H1 (cell line): ENCODE measurements at regions not wholly inside any gene's neighbourhood (a gene's known extent, or its start where the extent isn't known, plus 50 kb on each side); places are given as distances from the start of the nearest gene placed in this dataset.

Experiments
- CTCF ChIA-PET: fragments of 300-600 bp; sonication (Branson Sonifier 250); formaldehyde crosslinking; loops from one replicate; lab custom pipeline; 2021; ENCODE audit not compliant: partially characterized antibody; lab: Charles Lee
- POLR2A ChIA-PET: fragments of 300-600 bp; sonication (Branson Sonifier 250); formaldehyde crosslinking; loops from one replicate; lab custom pipeline; 2021; ENCODE audit warnings: inconsistent platforms; ENCODE audit not compliant: partially characterized antibody; lab: Charles Lee
- DNase-seq, 2 experiments: peaks; one replicate each; pipeline versions ENCODE4 v3.0.0 to v3.0.0-alpha.2; 2010 to 2022; ENCODE audit warnings: low spot score in 2 of 2, low read depth in 1 of 2, mixed read lengths in 1 of 2
- FAIRE-seq: peaks from 2 replicates; lab custom pipeline; 2011; peaks lifted over from hg19 to GRCh38; lab: Jason Lieb, UNC
- H2AFZ ChIP-seq: 2 replicates; pipeline ENCODE4 v1.8.1; 2012; ENCODE audit warnings: low read length, inconsistent platforms
- H2AK5ac ChIP-seq: 2 replicates; pipeline ENCODE4 v1.6.1; 2013; ENCODE audit warnings: low read depth, low read length
- H2BK120ac ChIP-seq: replicated peaks from 2 replicates; pipeline ENCODE3; 2013; ENCODE audit warnings: low read depth, low read length, inconsistent platforms
- H2BK12ac ChIP-seq: 2 replicates; pipeline ENCODE4 v1.6.1; 2013; ENCODE audit warnings: low read depth, low read length
- H2BK15ac ChIP-seq: 2 replicates; pipeline ENCODE4 v1.6.1; 2013; ENCODE audit warnings: low read length
- H2BK20ac ChIP-seq: 2 replicates; pipeline ENCODE4 v1.6.1; 2013; ENCODE audit warnings: low read length
- H2BK5ac ChIP-seq: 2 replicates; pipeline ENCODE4 v1.6.1; 2013; ENCODE audit warnings: low read depth, low read length
- H3K14ac ChIP-seq: 2 replicates; pipeline ENCODE4 v1.6.1; 2013; ENCODE audit warnings: inconsistent platforms; ENCODE audit not compliant: insufficient read length
- H3K18ac ChIP-seq: 2 replicates; pipeline ENCODE4 v1.6.1; 2013; ENCODE audit warnings: low read length; ENCODE audit errors: extremely low read depth
- H3K23ac ChIP-seq: 2 replicates; pipeline ENCODE4 v1.6.1; 2013; ENCODE audit warnings: inconsistent platforms; ENCODE audit not compliant: insufficient read length
- H3K23me2 ChIP-seq: 2 replicates; pipeline ENCODE4 v1.6.1; 2013; ENCODE audit warnings: low read depth, low read length
- H3K27ac ChIP-seq: 2 replicates; pipeline ENCODE4 v1.6.1; 2011; ENCODE audit warnings: low read depth, low read length, inconsistent platforms
- H3K27me3 ChIP-seq, 4 experiments: replicated peaks in 1 of 4; 1 replicate in 1 of 4; 2 replicates in 3 of 4; pipeline versions ENCODE4 v1.6.1 to v1.8.1; 2011 to 2013; ENCODE audit warnings: low read length in 3 of 4, mild to moderate bottlenecking in 3 of 4, inconsistent platforms in 2 of 4, mixed read lengths in 2 of 4, moderate library complexity in 1 of 4; ENCODE audit not compliant: control insufficient read depth in 3 of 4, insufficient read depth in 3 of 4; ENCODE audit errors: extremely low read depth in 1 of 4
- H3K36me3 ChIP-seq, 4 experiments: 2 replicates each; pipeline versions ENCODE4 v1.6.1 to v1.8.1; 2011 to 2013; ENCODE audit warnings: mild to moderate bottlenecking in 4 of 4, low read length in 3 of 4, moderate library complexity in 2 of 4, control low read depth in 1 of 4, inconsistent platforms in 1 of 4; ENCODE audit not compliant: insufficient read depth in 4 of 4, control insufficient read depth in 2 of 4
- H3K4ac ChIP-seq: replicated peaks from 2 replicates; pipeline ENCODE3; 2013; ENCODE audit warnings: low read length, low read depth, mixed read lengths, inconsistent platforms; ENCODE audit not compliant: insufficient read length
- H3K4me1 ChIP-seq, 4 experiments: replicated peaks in 1 of 4; 1 replicate in 1 of 4; 2 replicates in 3 of 4; pipeline versions ENCODE4 v1.6.1 to v1.8.1; 2011 to 2013; ENCODE audit warnings: low read length in 3 of 4, inconsistent platforms in 2 of 4, mixed read lengths in 1 of 4; ENCODE audit not compliant: insufficient read depth in 4 of 4, control insufficient read depth in 3 of 4
- H3K4me2 ChIP-seq, 2 experiments: 2 replicates each; pipeline versions ENCODE4 v1.6.1 to v1.8.1; 2011 to 2013; ENCODE audit warnings: low read depth in 2 of 2, low read length in 2 of 2, control low read depth in 1 of 2, inconsistent platforms in 1 of 2, mild to moderate bottlenecking in 1 of 2; ENCODE audit not compliant: insufficient read depth in 1 of 2
- H3K4me3 ChIP-seq, 4 experiments: fragments of 200-600, 300-600 bp in 1 of 4; sonication (generic), shearing (Covaris generic), sonication (Bioruptor Twin) in 1 of 4; 2 replicates each; pipeline versions ENCODE4 v1.5.1 to v1.8.1; 2011 to 2016; ENCODE audit warnings: low read length in 4 of 4, low read depth in 3 of 4, control low read depth in 2 of 4, inconsistent platforms in 2 of 4, mild to moderate bottlenecking in 2 of 4, mixed read lengths in 1 of 4, moderate library complexity in 1 of 4; ENCODE audit not compliant: insufficient read depth in 2 of 4; ENCODE audit errors: extremely low read depth in 1 of 4
- H3K56ac ChIP-seq: replicated peaks from 2 replicates; pipeline ENCODE3; 2013; ENCODE audit warnings: low read depth, mild to moderate bottlenecking, mixed read lengths, low read length, inconsistent platforms; ENCODE audit not compliant: insufficient read length
- H3K79me1 ChIP-seq: 2 replicates; pipeline ENCODE4 v1.6.1; 2013; ENCODE audit warnings: low read depth, low read length, control low read depth
- H3K79me2 ChIP-seq, 2 experiments: 2 replicates each; pipeline versions ENCODE4 v1.6.1 to v1.8.1; 2012 to 2013; ENCODE audit warnings: low read length in 2 of 2, mild to moderate bottlenecking in 2 of 2, inconsistent platforms in 1 of 2; ENCODE audit not compliant: insufficient read depth in 2 of 2, control insufficient read depth in 1 of 2
- H3K9ac ChIP-seq, 4 experiments: replicated peaks in 1 of 4; 1 replicate in 1 of 4; 2 replicates in 3 of 4; pipeline versions ENCODE4 v1.6.1 to v1.8.1; 2011 to 2013; ENCODE audit warnings: low read depth in 3 of 4, low read length in 3 of 4, control low read depth in 2 of 4, mild to moderate bottlenecking in 2 of 4, moderate library complexity in 2 of 4, inconsistent platforms in 1 of 4; ENCODE audit errors: extremely low read depth in 1 of 4
- H3K9me3 ChIP-seq, 2 experiments: 2 replicates each; pipeline versions ENCODE4 v1.6.1 to v1.8.1; 2012 to 2013; ENCODE audit warnings: mild to moderate bottlenecking in 2 of 2, moderate library complexity in 2 of 2, control low read depth in 1 of 2, inconsistent platforms in 1 of 2, low read depth in 1 of 2, low read length in 1 of 2, mixed read lengths in 1 of 2; ENCODE audit not compliant: insufficient read depth in 2 of 2
- H4K20me1 ChIP-seq, 2 experiments: replicated peaks in 1 of 2; 2 replicates each; pipeline versions ENCODE3 to v1.8.1; 2011 to 2013; ENCODE audit warnings: inconsistent platforms in 2 of 2, low read length in 2 of 2, mild to moderate bottlenecking in 1 of 2; ENCODE audit not compliant: insufficient read depth in 2 of 2, control insufficient read depth in 1 of 2
- H4K5ac ChIP-seq: 2 replicates; pipeline ENCODE4 v1.6.1; 2013; ENCODE audit warnings: low read length, low read depth, mixed read lengths, inconsistent platforms; ENCODE audit not compliant: insufficient read length
- H4K8ac ChIP-seq: 2 replicates; pipeline ENCODE4 v1.8.0; 2013; ENCODE audit warnings: mild to moderate bottlenecking, moderate library complexity, low read length, inconsistent platforms; ENCODE audit not compliant: insufficient read depth; ENCODE audit errors: extremely low read depth
- H4K91ac ChIP-seq: replicated peaks from 2 replicates; pipeline ENCODE3; 2013; ENCODE audit warnings: low read length, mixed read lengths, inconsistent platforms; ENCODE audit not compliant: insufficient read length
- CHD2 ChIP-seq: IDR thresholded peaks from 2 replicates; pipeline ENCODE4 v1.6.1; 2012; ENCODE audit warnings: low read length, improper control_type of control experiment
- CTCF ChIP-seq, 3 experiments: IDR thresholded peaks; 1 replicate in 2 of 3; 2 replicates in 1 of 3; pipeline versions ENCODE4 v1.5.1 to v1.6.1; 2011; ENCODE audit warnings: low read length in 3 of 3, mild to moderate bottlenecking in 3 of 3, inconsistent platforms in 2 of 3, low read depth in 1 of 3, moderate library complexity in 1 of 3; ENCODE audit not compliant: insufficient read depth in 1 of 3; ENCODE audit errors: control extremely low read depth in 1 of 3
- RAD21 ChIP-seq, 2 experiments: IDR thresholded peaks in 1 of 2; conservative IDR thresholded peaks in 1 of 2; 2 replicates each; pipeline ENCODE4 v1.6.1; 2011; ENCODE audit warnings: low read depth in 2 of 2, low read length in 2 of 2, improper control_type of control experiment in 1 of 2, inconsistent platforms in 1 of 2, mild to moderate bottlenecking in 1 of 2, moderate library complexity in 1 of 2
- TAF7 ChIP-seq: optimal IDR thresholded peaks from 2 replicates; pipeline ENCODE3; 2011; ENCODE audit warnings: low read depth, mild to moderate bottlenecking, inconsistent platforms, low read length, moderate library complexity, borderline replicate concordance
- WGBS, 2 experiments: shearing (Covaris generic) in 1 of 2; methylation state at CpG; one replicate each; pipeline versions ENCODE4 v1.1.6 to v1.1.7; 2013 to 2015; ENCODE audit warnings: low lambda C conversion rate in 2 of 2, mixed read lengths in 2 of 2, inconsistent platforms in 1 of 2, low coverage in 1 of 2, missing lambda C conversion rate in 1 of 2; ENCODE audit not compliant: insufficient replicate concordance in 2 of 2, insufficient coverage in 1 of 2, insufficient read length in 1 of 2; ENCODE audit errors: extremely low coverage in 1 of 2, missing lambda C conversion rate in 1 of 2; 5-methylcytosine and 5-hydroxymethylcytosine counted together

- Histone ChIP-seq H2BK5ac (no peak overlapping the region), H3K79me1 (no peaks in the 10 kb centered on the region), H3K9ac (no peak overlapping the region), H3K4ac (no peak overlapping the region), H2AFZ (no peak overlapping the region), H3K4me3 (no peak overlapping the region), H3K4me2 (no peak overlapping the region), H3K27ac (no peak overlapping the region), H3K9me3 (no peaks in the 10 kb centered on the region), H2BK12ac (no peak overlapping the region), H3K23ac (no peak overlapping the region), H3K27me3 (no peaks in the 10 kb centered on the region), H2BK20ac (no peak overlapping the region), H2BK120ac (no peak overlapping the region), H4K5ac (no peak overlapping the region), H4K20me1 (no peaks in the 10 kb centered on the region), H3K36me3 (no peaks in the 10 kb centered on the region), H3K79me2 (no peaks in the 10 kb centered on the region), H4K8ac (no peak overlapping the region), H4K91ac (no peak overlapping the region), H3K4me1 (peaks cover 0 to 5% (median 2%) of the 10 kb centered on the region in 4 experiments; a peak in 1 of 7 replicates), H2BK15ac (no peak overlapping the region), H3K23me2 (no peaks in the 10 kb centered on the region), H3K56ac (no peak overlapping the region), H3K14ac (no peak overlapping the region), H2AK5ac (no peak overlapping the region), H3K18ac (no peak overlapping the region)
- peak in 1 of 2 experiments; percentile 33; a peak in 2 of 4 replicates for TF ChIP-seq RAD21 (IDR thresholded peaks at IDR 0.05 in 1 of 2, conservative IDR thresholded peaks at IDR 0.05 in 1 of 2; ENCODE audit: low read depth in 2 of 2, low read length in 2 of 2)
- no peak for TF ChIP-seq TAF7
- peak in 2 of 3 experiments; percentile 3 to 21; a peak in 2 of 4 replicates for TF ChIP-seq CTCF (IDR thresholded peaks at IDR 0.05; ENCODE audit: control extremely low read depth in 1 of 3, insufficient read depth in 1 of 3, low read depth in 1 of 3, low read length in 3 of 3)
- TF ChIP-seq CHD2: no peak
- ChIA-PET POLR2A (no interaction called here), CTCF (interaction anchor here (0.6 to 2.0 kb wide), 15 partner anchors 10 to 449 kb away, joined by 3 to 10 read pairs (median 3); no protein-coding TSS in a partner anchor)
- WGBS, 2 experiments: 97% methylated on average over 4 of the region's 4 CpGs; no CpG with 5 or more reads in 1 of the 2 experiments
- FAIRE-seq: no peak
- DNase-seq: no peak
These were observed 473.4 kb upstream of the LMO3 start for GRCh38 chr12:17079251-17079909.
